Sigmoid colon (tissue), 6 donors: ENCODE measurements at regions not wholly inside any gene's neighbourhood (a gene's known extent, or its start where the extent isn't known, plus 50 kb on each side); places are given as distances from the start of the nearest gene placed in this dataset.
"Not testable (repeated sequence)": the region's sequence is repeated elsewhere in the genome, so short reads cannot be mapped to it uniquely, and the experiment has no call there.

ENCODE experiments used
- DNase-seq: peaks from one replicate; pipeline ENCODE4 v3.0.0-alpha.2; 2019
- H3K27ac ChIP-seq, 4 donors: fragments of 200-600 bp; sonication (generic); one replicate each; pipeline ENCODE4 v1.5.1; 2016 to 2019; ENCODE audit warnings: mild to moderate bottlenecking in 1 of 4
- H3K27me3 ChIP-seq, 3 donors: fragments of 200-600 bp; sonication (generic); one replicate each; pipeline ENCODE4 v1.5.1; 2019; ENCODE audit warnings: mild to moderate bottlenecking in 1 of 3
- H3K36me3 ChIP-seq, 4 donors: fragments of 200-600 bp; sonication (generic); one replicate each; pipeline ENCODE4 v1.5.1; 2016 to 2019
- H3K4me1 ChIP-seq, 4 donors: fragments of 200-600 bp; sonication (generic); one replicate each; pipeline ENCODE4 v1.5.1; 2017 to 2019
- H3K4me3 ChIP-seq, 4 donors: fragments of 200-600 bp; sonication (generic); one replicate each; pipeline ENCODE4 v1.5.1; 2017 to 2019; ENCODE audit warnings: mild to moderate bottlenecking in 2 of 4, moderate library complexity in 1 of 4
- H3K9me3 ChIP-seq, 4 donors: fragments of 200-600 bp in 3 of 4; sonication (generic) in 3 of 4; one replicate each; pipeline versions ENCODE4 v1.5.1 to v1.6.1; 2013 to 2019
- CTCF ChIP-seq, 4 experiments: fragments of 450-650 bp in 3 of 4; fragments of 200-600 bp in 1 of 4; IDR thresholded peaks; one replicate each; pipeline ENCODE4 v1.5.1; 2016 to 2019; ENCODE audit warnings: antibody characterized with exemption in 4 of 4, mild to moderate bottlenecking in 3 of 4, moderate library complexity in 2 of 4
- EP300 ChIP-seq, 4 donors: sonication (generic); formaldehyde crosslinking; IDR thresholded peaks; one replicate each; pipeline ENCODE4 v1.6.1; 2017; ENCODE audit warnings: antibody characterized with exemption in 4 of 4
- POLR2A ChIP-seq, 2 donors: fragments of 450-650 bp; IDR thresholded peaks; one replicate each; pipeline ENCODE4 v1.6.1; 2016; ENCODE audit warnings: antibody characterized with exemption in 2 of 2, mild to moderate bottlenecking in 2 of 2, moderate library complexity in 2 of 2
- POLR2AphosphoS5 ChIP-seq, 4 donors: sonication (generic); formaldehyde crosslinking; IDR thresholded peaks; one replicate each; pipeline ENCODE4 v1.6.1; 2017; ENCODE audit warnings: antibody characterized with exemption in 4 of 4
- WGBS, 2 donors: extraction: QIAGEN DNeasy Blood & Tissue Kit; methylation state at CpG; one replicate each; pipeline ENCODE4 v1.1.7; 2013; 5-methylcytosine and 5-hydroxymethylcytosine counted together
- intact Hi-C: fragments of 100-400 bp; cut with DNase I; formaldehyde crosslinking; loops from one replicate; pipeline ENCODE4 v1.15.1; 2023
- donor health status: healthy with polysubstance abuse.
- donor health status: healthy.

- intact Hi-C loops: no loop called here
- WGBS, 2 donors: 71 to 81% methylated on average over 2 of the region's 2 CpGs
- H3K4me3 ChIP-seq: no peak overlapping the region
These were observed 133.4 kb downstream of the CCDC34 start for GRCh38 chr11:27229511-27230191.

GRCh38 chr11:27228906-27229290, 134.1 kb downstream of the CCDC34 start:
- Histone ChIP-seq H3K9me3 (no peaks in the 10 kb centered on the region), H3K4me3 (no peak overlapping the region), H3K4me1 (peaks cover 0 to 53% (median 47%) of the 10 kb centered on the region in 4 donors), H3K36me3 (no peaks in the 10 kb centered on the region), H3K27me3 (no peaks in the 10 kb centered on the region), H3K27ac (peak overlapping the region in 3 of 4 donors; percentile 56 to 77 (median 75))
- 76 to 94% methylated on average over 2 of the region's 2 CpGs for WGBS, 2 donors
- no peak for DNase-seq
- intact Hi-C loops: no loop called here
- TF ChIP-seq POLR2AphosphoS5 (IDR thresholded peaks at IDR 0.05) (no peak), EP300 (IDR thresholded peaks at IDR 0.05) (no peak), POLR2A (IDR thresholded peaks at IDR 0.05) (no peak), CTCF (IDR thresholded peaks at IDR 0.05) (no peak)

More at GRCh38 chr11:27229511-27230191, 133.4 kb downstream of the CCDC34 start:
- Histone ChIP-seq H3K4me1 (peaks cover 0 to 61% (median 54%) of the 10 kb centered on the region in 4 donors), H3K27ac (peak overlapping the region in 3 of 4 donors; percentile 56 to 77 (median 75)), H3K9me3 (no peaks in the 10 kb centered on the region), H3K27me3 (no peaks in the 10 kb centered on the region), H3K36me3 (no peaks in the 10 kb centered on the region)
- DNase-seq: no peak
- TF ChIP-seq POLR2AphosphoS5 (IDR thresholded peaks at IDR 0.05) (peak in 2 of 4 donors; percentile 23 to 56), EP300 (IDR thresholded peaks at IDR 0.05) (peak in 1 of 4 donors; percentile 5), CTCF (IDR thresholded peaks at IDR 0.05) (no peak), POLR2A (IDR thresholded peaks at IDR 0.05) (no peak)

GRCh38 chr11:27228232-27228905, 134.6 kb downstream of the CCDC34 start:
- DNase-seq: no peak
- no peak overlapping the region for H3K4me3 ChIP-seq
- no peaks in the 10 kb centered on the region for H3K9me3 ChIP-seq
- H3K36me3 ChIP-seq: no peaks in the 10 kb centered on the region
- H3K27me3 ChIP-seq: no peaks in the 10 kb centered on the region
- peaks cover 0 to 48% (median 42%) of the 10 kb centered on the region in 4 donors for H3K4me1 ChIP-seq
- TF ChIP-seq EP300 (IDR thresholded peaks at IDR 0.05) (no peak), CTCF (IDR thresholded peaks at IDR 0.05) (no peak), POLR2A (IDR thresholded peaks at IDR 0.05) (no peak), POLR2AphosphoS5 (IDR thresholded peaks at IDR 0.05) (no peak)
- 64 to 83% methylated on average over 7 of the region's 7 CpGs for WGBS, 2 donors
- intact Hi-C loops: no loop called here
- peak overlapping the region in 3 of 4 donors; percentile 56 to 77 (median 75) for H3K27ac ChIP-seq

- WGBS, 2 donors: 54 to 65% methylated on average over 5 of the region's 5 CpGs
These were observed 135.3 kb downstream of the CCDC34 start for GRCh38 chr11:27227736-27228135.

GRCh38 chr11:27219487-27220039, 143.5 kb downstream of the CCDC34 start:
- H3K27ac ChIP-seq, H3K36me3 ChIP-seq, H3K27me3 ChIP-seq, H3K4me3 ChIP-seq, DNase-seq, H3K9me3 ChIP-seq, intact Hi-C loops: not testable (repeated sequence)
- peaks cover 0 to 39% (median 34%) of the 10 kb centered on the region in 4 donors for H3K4me1 ChIP-seq
- WGBS, 2 donors: 93 to 94% methylated on average over 22 to 24 of the region's 24 CpGs

More at GRCh38 chr11:27227736-27228135, 135.3 kb downstream of the CCDC34 start:
- TF ChIP-seq EP300 (IDR thresholded peaks at IDR 0.05) (no peak), CTCF (IDR thresholded peaks at IDR 0.05) (no peak), POLR2AphosphoS5 (IDR thresholded peaks at IDR 0.05) (no peak), POLR2A (IDR thresholded peaks at IDR 0.05) (no peak)
- intact Hi-C loops: no loop called here
- no peak for DNase-seq
- no peaks in the 10 kb centered on the region for H3K27me3 ChIP-seq
- H3K36me3 ChIP-seq: no peaks in the 10 kb centered on the region
- peaks cover 0 to 48% (median 41%) of the 10 kb centered on the region in 4 donors for H3K4me1 ChIP-seq
- H3K9me3 ChIP-seq: no peaks in the 10 kb centered on the region
- H3K4me3 ChIP-seq: no peak overlapping the region
- H3K27ac ChIP-seq: peak overlapping the region in 3 of 4 donors; percentile 12 to 75 (median 30)
